ENCODE measurements at regions not wholly inside any gene's neighbourhood (a gene's known extent, or its start where the extent isn't known, plus 50 kb on each side); places are given as distances from the start of the nearest gene placed in this dataset.
"Not testable (repeated sequence)": the region's sequence is repeated elsewhere in the genome, so short reads cannot be mapped to it uniquely, and the experiment has no call there.

- H3K27me3 ChIP-seq (ENCODE audit: insufficient read depth, low read length); H3K4me3 ChIP-seq (ENCODE audit: low read length); H3K9me3 ChIP-seq (ENCODE audit: low read depth, low read length); H3K4me1 ChIP-seq (ENCODE audit: insufficient read depth, low read length): not testable (repeated sequence)
Measured at GRCh38 chr3:31115531-31115930, 221.1 kb upstream of the GADL1 start.

- Histone ChIP-seq H3K27me3 (ENCODE audit: insufficient read depth, low read length) (no peaks in the 10 kb centered on the region), H3K4me1 (ENCODE audit: insufficient read depth, low read length) (no peaks in the 10 kb centered on the region), H3K9me3 (ENCODE audit: low read depth, low read length) (no peaks in the 10 kb centered on the region), H3K4me3 (ENCODE audit: low read length) (no peak overlapping the region)
Measured at GRCh38 chr3:31116651-31117050, 222.2 kb upstream of the GADL1 start.

GRCh38 chr3:31117854-31118253, 223.4 kb upstream of the GADL1 start:
- no peak overlapping the region for H3K4me3 ChIP-seq (ENCODE audit: low read length)
- no peaks in the 10 kb centered on the region for H3K27me3 ChIP-seq (ENCODE audit: insufficient read depth, low read length)
- no peaks in the 10 kb centered on the region for H3K9me3 ChIP-seq (ENCODE audit: low read depth, low read length)
- no peaks in the 10 kb centered on the region for H3K4me1 ChIP-seq (ENCODE audit: insufficient read depth, low read length)

- Histone ChIP-seq H3K27me3 (ENCODE audit: insufficient read depth, low read length) (no peaks in the 10 kb centered on the region), H3K4me1 (ENCODE audit: insufficient read depth, low read length) (no peaks in the 10 kb centered on the region), H3K9me3 (ENCODE audit: low read depth, low read length) (no peaks in the 10 kb centered on the region), H3K4me3 (ENCODE audit: low read length) (no peak overlapping the region)
Measured at GRCh38 chr3:31124373-31124772, 229.9 kb upstream of the GADL1 start.

GRCh38 chr3:31125413-31126020, 231.1 kb upstream of the GADL1 start:
- H3K9me3 ChIP-seq (ENCODE audit: low read depth, low read length), result no peaks in the 10 kb centered on the region
- no peaks in the 10 kb centered on the region for H3K27me3 ChIP-seq (ENCODE audit: insufficient read depth, low read length)
- no peaks in the 10 kb centered on the region for H3K4me1 ChIP-seq (ENCODE audit: insufficient read depth, low read length)
- H3K4me3 ChIP-seq (ENCODE audit: low read length), result no peak overlapping the region

- no peaks in the 10 kb centered on the region for H3K9me3 ChIP-seq (ENCODE audit: low read depth, low read length)
- H3K4me1 ChIP-seq (ENCODE audit: insufficient read depth, low read length), result no peaks in the 10 kb centered on the region
- H3K27me3 ChIP-seq (ENCODE audit: insufficient read depth, low read length), result no peaks in the 10 kb centered on the region
- H3K4me3 ChIP-seq (ENCODE audit: low read length), result no peak overlapping the region
Measured at GRCh38 chr3:31129241-31129640, 234.8 kb upstream of the GADL1 start.

GRCh38 chr3:31132132-31132769, 237.8 kb upstream of the GADL1 start:
- H3K4me1 ChIP-seq (ENCODE audit: insufficient read depth, low read length), result no peaks in the 10 kb centered on the region
- H3K4me3 ChIP-seq (ENCODE audit: low read length), result no peak overlapping the region
- no peaks in the 10 kb centered on the region for H3K9me3 ChIP-seq (ENCODE audit: low read depth, low read length)
- H3K27me3 ChIP-seq (ENCODE audit: insufficient read depth, low read length), result no peaks in the 10 kb centered on the region

- Histone ChIP-seq H3K27me3 (ENCODE audit: insufficient read depth, low read length) (no peaks in the 10 kb centered on the region), H3K9me3 (ENCODE audit: low read depth, low read length) (no peaks in the 10 kb centered on the region), H3K4me1 (ENCODE audit: insufficient read depth, low read length) (no peaks in the 10 kb centered on the region), H3K4me3 (ENCODE audit: low read length) (no peak overlapping the region)
Measured at GRCh38 chr3:31133541-31133940, 239.1 kb upstream of the GADL1 start.

- no peaks in the 10 kb centered on the region for H3K27me3 ChIP-seq (ENCODE audit: insufficient read depth, low read length)
Measured at GRCh38 chr3:31135546-31135945, 241.1 kb upstream of the GADL1 start.

GRCh38 chr3:31137718-31138465, 243.4 kb upstream of the GADL1 start:
- Histone ChIP-seq H3K9me3 (ENCODE audit: low read depth, low read length) (no peaks in the 10 kb centered on the region), H3K27me3 (ENCODE audit: insufficient read depth, low read length) (no peaks in the 10 kb centered on the region), H3K4me3 (ENCODE audit: low read length) (no peak overlapping the region), H3K4me1 (ENCODE audit: insufficient read depth, low read length) (no peaks in the 10 kb centered on the region)

More at GRCh38 chr3:31135546-31135945, 241.1 kb upstream of the GADL1 start:
- no peaks in the 10 kb centered on the region for H3K4me1 ChIP-seq (ENCODE audit: insufficient read depth, low read length)
- H3K4me3 ChIP-seq (ENCODE audit: low read length), result no peak overlapping the region
- H3K9me3 ChIP-seq (ENCODE audit: low read depth, low read length), result no peaks in the 10 kb centered on the region

GRCh38 chr3:31140470-31140869, 246.0 kb upstream of the GADL1 start:
- Histone ChIP-seq H3K4me1 (ENCODE audit: insufficient read depth, low read length) (no peaks in the 10 kb centered on the region), H3K27me3 (ENCODE audit: insufficient read depth, low read length) (no peaks in the 10 kb centered on the region), H3K4me3 (ENCODE audit: low read length) (no peak overlapping the region), H3K9me3 (ENCODE audit: low read depth, low read length) (no peaks in the 10 kb centered on the region)

GRCh38 chr3:31142139-31142538, 247.7 kb upstream of the GADL1 start:
- no peaks in the 10 kb centered on the region for H3K27me3 ChIP-seq (ENCODE audit: insufficient read depth, low read length)
- H3K4me3 ChIP-seq (ENCODE audit: low read length), result no peak overlapping the region
- H3K4me1 ChIP-seq (ENCODE audit: insufficient read depth, low read length), result no peaks in the 10 kb centered on the region
- H3K9me3 ChIP-seq (ENCODE audit: low read depth, low read length), result no peaks in the 10 kb centered on the region

- Histone ChIP-seq H3K4me1 (ENCODE audit: insufficient read depth, low read length) (no peaks in the 10 kb centered on the region), H3K4me3 (ENCODE audit: low read length) (no peak overlapping the region), H3K27me3 (ENCODE audit: insufficient read depth, low read length) (no peaks in the 10 kb centered on the region), H3K9me3 (ENCODE audit: low read depth, low read length) (no peaks in the 10 kb centered on the region)
Measured at GRCh38 chr3:31142543-31142942, 248.1 kb upstream of the GADL1 start.

GRCh38 chr3:31145062-31145461, 250.6 kb upstream of the GADL1 start:
- H3K9me3 ChIP-seq (ENCODE audit: low read depth, low read length), result peaks cover 4% of the 10 kb centered on the region
- H3K27me3 ChIP-seq (ENCODE audit: insufficient read depth, low read length), result no peaks in the 10 kb centered on the region

GRCh38 chr3:31147550-31147949, 253.1 kb upstream of the GADL1 start:
- Histone ChIP-seq H3K9me3 (ENCODE audit: low read depth, low read length) (peaks cover 6% of the 10 kb centered on the region), H3K27me3 (ENCODE audit: insufficient read depth, low read length) (no peaks in the 10 kb centered on the region), H3K4me3 (ENCODE audit: low read length) (no peak overlapping the region), H3K4me1 (ENCODE audit: insufficient read depth, low read length) (no peaks in the 10 kb centered on the region)

More at GRCh38 chr3:31145062-31145461, 250.6 kb upstream of the GADL1 start:
- Histone ChIP-seq H3K4me1 (ENCODE audit: insufficient read depth, low read length) (no peaks in the 10 kb centered on the region), H3K4me3 (ENCODE audit: low read length) (no peak overlapping the region)
